Neural cell (in vitro differentiated cells): ENCODE measurements at regions not wholly inside any gene's neighbourhood (a gene's known extent, or its start where the extent isn't known, plus 50 kb on each side); places are given as distances from the start of the nearest gene placed in this dataset.

ENCODE experiments used
- H2AFZ ChIP-seq: fragments of 200-600, 300-800 bp; sonication (generic), shearing (Covaris generic); 2 replicates; pipeline ENCODE4 v1.6.0; 2014; ENCODE audit warnings: low read depth, mild to moderate bottlenecking, antibody characterized with exemption, low read length, moderate library complexity
- H3F3A ChIP-seq: fragments of 200-600 bp; shearing (Covaris generic); 2 replicates; pipeline ENCODE4 v1.6.1; 2016; ENCODE audit warnings: mild to moderate bottlenecking, moderate library complexity, mixed read lengths, antibody characterized with exemption, low read length; ENCODE audit not compliant: insufficient read depth, poor library complexity, severe bottlenecking
- H3K27ac ChIP-seq: fragments of 200-600, 300-800 bp; sonication (generic), shearing (Covaris generic); 2 replicates; pipeline ENCODE4 v1.5.1; 2014; ENCODE audit warnings: mild to moderate bottlenecking, low read length, moderate library complexity
- H3K27me3 ChIP-seq: fragments of 300-800, 200-600 bp; sonication (generic), shearing (Covaris generic); 2 replicates; pipeline ENCODE4 v1.6.0; 2014; ENCODE audit warnings: mild to moderate bottlenecking, low read depth, low read length, moderate library complexity; ENCODE audit not compliant: insufficient read depth
- H3K36me3 ChIP-seq: fragments of 300-800, 200-600 bp; sonication (generic), shearing (Covaris generic); 2 replicates; pipeline ENCODE4 v1.5.1; 2014; ENCODE audit warnings: mild to moderate bottlenecking, antibody characterized with exemption, low read length, moderate library complexity; ENCODE audit not compliant: insufficient read depth
- H3K4me2 ChIP-seq: fragments of 300-800, 200-600 bp; sonication (generic), shearing (Covaris generic); 2 replicates; pipeline ENCODE4 v1.6.0; 2014; ENCODE audit warnings: mild to moderate bottlenecking, low read length
- H3K4me3 ChIP-seq: fragments of 300-800, 200-600 bp; sonication (generic), shearing (Covaris generic); 2 replicates; pipeline ENCODE4 v1.5.1; 2014; ENCODE audit warnings: mild to moderate bottlenecking, low read length, moderate library complexity
- H3K79me2 ChIP-seq: fragments of 200-600 bp; shearing (Covaris generic); replicated peaks from 2 replicates; pipeline ENCODE4 v1.6.0; 2014; ENCODE audit warnings: mild to moderate bottlenecking, low read length, moderate library complexity; ENCODE audit not compliant: insufficient read depth
- H3K9ac ChIP-seq: fragments of 300-800, 200-600 bp; sonication (generic), shearing (Covaris generic); 2 replicates; pipeline ENCODE4 v1.6.1; 2016; ENCODE audit warnings: mild to moderate bottlenecking, low read length, mixed read lengths
- H3K9me2 ChIP-seq: fragments of 200-600 bp; shearing (Covaris generic); 2 replicates; pipeline ENCODE4 v1.6.1; 2016; ENCODE audit warnings: mild to moderate bottlenecking, low read length, mixed read lengths; ENCODE audit not compliant: insufficient read depth
- H3K9me3 ChIP-seq: fragments of 200-600, 300-800 bp; sonication (generic), shearing (Covaris generic); 2 replicates; pipeline ENCODE4 v1.6.1; 2016; ENCODE audit warnings: mild to moderate bottlenecking, mixed run types, low read length, moderate library complexity, mixed read lengths
- H4K20me1 ChIP-seq: fragments of 200-600 bp; shearing (Covaris generic); 2 replicates; pipeline ENCODE4 v1.6.1; 2016; ENCODE audit warnings: mild to moderate bottlenecking, mixed run types; ENCODE audit not compliant: insufficient read depth
- CTCF ChIP-seq: fragments of 450-650 bp; IDR thresholded peaks from 2 replicates; pipeline ENCODE4 v1.5.1; 2014; ENCODE audit warnings: antibody characterized with exemption, mild to moderate bottlenecking, moderate library complexity; ENCODE audit not compliant: poor library complexity, severe bottlenecking
- EP300 ChIP-seq: fragments of 450-650 bp; conservative IDR thresholded peaks from 2 replicates; pipeline ENCODE4 v1.6.1; 2014; ENCODE audit warnings: antibody characterized with exemption, mild to moderate bottlenecking, moderate library complexity; ENCODE audit not compliant: poor library complexity, severe bottlenecking
- EZH2 ChIP-seq: fragments of 200-600, 300-800 bp; shearing (Covaris generic), sonication (generic); IDR thresholded peaks from 2 replicates; pipeline ENCODE4 v1.6.1; 2014; ENCODE audit warnings: antibody characterized with exemption, low read length, borderline replicate concordance, mild to moderate bottlenecking; ENCODE audit not compliant: insufficient read depth, poor library complexity, severe bottlenecking
- MXI1 ChIP-seq: fragments of 450-650 bp; conservative IDR thresholded peaks from 2 replicates; pipeline ENCODE4 v1.6.1; 2014; ENCODE audit warnings: antibody characterized with exemption, mild to moderate bottlenecking; ENCODE audit not compliant: poor library complexity, severe bottlenecking
- POLR2AphosphoS5 ChIP-seq: IDR thresholded peaks from 2 replicates; pipeline ENCODE4 v1.6.1; 2012
- RAD21 ChIP-seq: fragments of 450-650 bp; conservative IDR thresholded peaks from 2 replicates; pipeline ENCODE4 v1.6.1; 2014; ENCODE audit warnings: antibody characterized with exemption, mild to moderate bottlenecking, moderate library complexity
- REST ChIP-seq: IDR thresholded peaks from 2 replicates; pipeline ENCODE4 v1.6.1; 2012; ENCODE audit warnings: borderline replicate concordance
- SMC3 ChIP-seq: fragments of 450-650 bp; conservative IDR thresholded peaks from 2 replicates; pipeline ENCODE4 v1.6.1; 2014; ENCODE audit warnings: antibody characterized with exemption, mild to moderate bottlenecking, moderate library complexity; ENCODE audit not compliant: poor library complexity
- TAF1 ChIP-seq: IDR thresholded peaks from 2 replicates; pipeline ENCODE4 v1.6.1; 2012; ENCODE audit warnings: low read depth

- no peak overlapping the region for H3K4me2 ChIP-seq
- no peaks in the 10 kb centered on the region for H3K36me3 ChIP-seq
- H3K79me2 ChIP-seq = no peaks in the 10 kb centered on the region
- no peak overlapping the region for H3K4me3 ChIP-seq
- H4K20me1 ChIP-seq = no peaks in the 10 kb centered on the region
- no peaks in the 10 kb centered on the region for H3K9me3 ChIP-seq
- no peak overlapping the region for H3K9ac ChIP-seq
- no peaks in the 10 kb centered on the region for H3F3A ChIP-seq
- no peak overlapping the region for H2AFZ ChIP-seq
- H3K27me3 ChIP-seq = no peaks in the 10 kb centered on the region
- H3K27ac ChIP-seq = no peak overlapping the region
- TF ChIP-seq RAD21 = no peak
- no peak for TF ChIP-seq EP300
- TF ChIP-seq CTCF = no peak
- TF ChIP-seq TAF1 = no peak
- no peak for TF ChIP-seq REST
- TF ChIP-seq MXI1 = no peak
- TF ChIP-seq SMC3 = no peak
- no peak for TF ChIP-seq POLR2AphosphoS5
- no peak for TF ChIP-seq EZH2
- no peaks in the 10 kb centered on the region for H3K9me2 ChIP-seq
These were observed 331.7 kb upstream of the DCC start for GRCh38 chr18:52008330-52008729.

- Histone ChIP-seq H3K4me2 (no peak overlapping the region), H3K9ac (no peak overlapping the region), H3K36me3 (no peaks in the 10 kb centered on the region), H3K27ac (no peak overlapping the region), H4K20me1 (no peaks in the 10 kb centered on the region), H3K27me3 (no peaks in the 10 kb centered on the region), H3K9me3 (no peaks in the 10 kb centered on the region), H3K9me2 (no peaks in the 10 kb centered on the region), H3F3A (no peaks in the 10 kb centered on the region), H2AFZ (no peak overlapping the region), H3K4me3 (no peak overlapping the region), H3K79me2 (no peaks in the 10 kb centered on the region)
- no peak for TF ChIP-seq RAD21
- TF ChIP-seq TAF1 = no peak
- no peak for TF ChIP-seq EZH2
- TF ChIP-seq EP300 = no peak
- no peak for TF ChIP-seq SMC3
- TF ChIP-seq POLR2AphosphoS5 = no peak
- no peak for TF ChIP-seq REST
- TF ChIP-seq CTCF = no peak
- no peak for TF ChIP-seq MXI1
These were observed 331.3 kb upstream of the DCC start for GRCh38 chr18:52008736-52009135.
